ENCODE measurements at regions not wholly inside any gene's neighbourhood (a gene's known extent, or its start where the extent isn't known, plus 50 kb on each side); places are given as distances from the start of the nearest gene placed in this dataset.
A peak's percentile ranks its signal among the peaks of the same experiment; 100 is the strongest.
"Not testable (repeated sequence)": the region's sequence is repeated elsewhere in the genome, so short reads cannot be mapped to it uniquely, and the experiment has no call there.

DNA sequence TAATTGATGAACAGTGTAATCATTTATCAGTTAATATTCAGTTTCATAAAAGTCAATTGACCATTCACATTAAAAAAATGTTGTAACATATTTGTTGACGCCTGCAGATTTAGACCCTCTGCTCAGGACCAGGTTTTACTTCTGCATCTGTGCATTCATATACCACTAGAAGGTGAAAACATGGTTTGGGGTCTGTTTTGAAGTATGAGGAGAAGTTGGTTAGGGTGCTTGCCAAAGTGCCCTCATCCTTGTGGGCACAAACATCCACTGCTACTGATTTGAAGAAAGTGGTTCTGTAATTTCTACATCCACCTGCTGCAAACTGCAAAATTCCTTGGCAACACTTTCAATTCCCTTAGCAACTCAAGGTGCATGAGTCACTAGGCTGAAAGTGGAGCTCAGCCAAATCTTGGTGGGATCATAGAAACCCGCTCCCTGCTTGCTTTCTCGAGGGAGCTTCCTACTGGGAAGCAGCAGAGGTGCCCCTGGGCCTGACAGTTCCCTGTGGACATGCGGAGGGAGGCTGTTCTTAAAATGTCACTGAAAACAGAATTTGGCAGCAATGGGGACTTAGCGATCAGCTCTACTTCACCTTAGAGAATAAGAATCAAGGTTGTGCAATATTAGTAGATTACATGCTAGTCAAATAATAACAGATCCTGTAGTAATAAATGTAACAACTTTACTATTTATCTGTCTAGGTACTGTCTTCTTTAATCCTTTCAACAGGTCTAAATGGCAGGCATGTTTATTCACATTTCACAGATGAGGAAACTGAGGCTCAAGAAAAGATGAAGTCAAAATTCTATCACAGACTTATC lies 301.0 kb upstream of the TBL1XR1 start:
- intact Hi-C loops (cut with DNase I): no loop called here
- FAIRE-seq (no peak), ATAC-seq (peak; percentile 90 to 95 (median 93)), DNase-seq (peak in 5 of 6 donors; percentile 65 to 86 (median 77))
- Histone ChIP-seq H3K4me3 (no peak overlapping the region), H3K4me1 (peaks cover 14 to 19% (median 18%) of the 10 kb centered on the region in 3 donors), H3K9me3 (no peaks in the 10 kb centered on the region), H3K36me3 (no peaks in the 10 kb centered on the region), H3K27ac (peak overlapping the region in 3 of 4 donors; percentile 17 to 76 (median 73)), H3K27me3 (no peaks in the 10 kb centered on the region)
- TF ChIP-seq CTCF (IDR thresholded peaks at IDR 0.05): no peak
- 15 to 21% methylated on average over 5 of the region's 5 CpGs for WGBS, 2 donors

- H3K9me3 ChIP-seq; H3K4me3 ChIP-seq; ATAC-seq; intact Hi-C loops (cut with DNase I); H3K36me3 ChIP-seq; FAIRE-seq; DNase-seq; H3K27me3 ChIP-seq: not testable (repeated sequence)
- H3K4me1 ChIP-seq: peaks cover 14 to 19% (median 18%) of the 10 kb centered on the region in 3 donors
- WGBS, 2 donors: 98% methylated on average over 2 of the region's 2 CpGs
- H3K27ac ChIP-seq: peak overlapping the region in 1 of 4 donors; percentile 76
Measured at GRCh38 chr3:177499039-177499438, 301.8 kb upstream of the TBL1XR1 start.

- Histone ChIP-seq H3K27ac (peak overlapping the region in 2 of 4 donors; percentile 24 to 62), H3K36me3 (no peaks in the 10 kb centered on the region), H3K9me3 (no peaks in the 10 kb centered on the region), H3K27me3 (no peaks in the 10 kb centered on the region), H3K4me3 (no peak overlapping the region), H3K4me1 (peaks cover 14 to 19% (median 18%) of the 10 kb centered on the region in 3 donors)
- FAIRE-seq: no peak
- 59 to 70% methylated on average over 8 of the region's 8 CpGs for WGBS, 2 donors
- TF ChIP-seq CTCF (IDR thresholded peaks at IDR 0.05): no peak
- ATAC-seq: peak; percentile 59 to 81 (median 76)
- intact Hi-C loops (cut with DNase I): no loop called here
- DNase-seq: no peak
Measured at GRCh38 chr3:177499779-177500423, 302.6 kb upstream of the TBL1XR1 start.

GRCh38 chr3:177510693-177511216 lies 313.5 kb upstream of the TBL1XR1 start:
- WGBS, 2 donors: 86 to 94% methylated on average over 2 of the region's 2 CpGs
- Histone ChIP-seq H3K4me3 (no peak overlapping the region), H3K27me3 (no peaks in the 10 kb centered on the region), H3K27ac (no peak overlapping the region), H3K9me3 (no peaks in the 10 kb centered on the region), H3K36me3 (no peaks in the 10 kb centered on the region), H3K4me1 (peaks cover 7 to 9% (median 7%) of the 10 kb centered on the region in 3 donors)
- intact Hi-C loops (cut with DNase I): loop anchor here in 1 of 3 donors (10.0 kb wide), 1 partner anchor 264 kb away; no protein-coding TSS in a partner anchor
- no peak for TF ChIP-seq CTCF (IDR thresholded peaks at IDR 0.05)
- DNase-seq (no peak), ATAC-seq (no peak), FAIRE-seq (no peak)

All from pancreas (tissue), 10 donors.